ENCODE measurements at regions not wholly inside any gene's neighbourhood (a gene's known extent, or its start where the extent isn't known, plus 50 kb on each side); places are given as distances from the start of the nearest gene placed in this dataset.

DNA sequence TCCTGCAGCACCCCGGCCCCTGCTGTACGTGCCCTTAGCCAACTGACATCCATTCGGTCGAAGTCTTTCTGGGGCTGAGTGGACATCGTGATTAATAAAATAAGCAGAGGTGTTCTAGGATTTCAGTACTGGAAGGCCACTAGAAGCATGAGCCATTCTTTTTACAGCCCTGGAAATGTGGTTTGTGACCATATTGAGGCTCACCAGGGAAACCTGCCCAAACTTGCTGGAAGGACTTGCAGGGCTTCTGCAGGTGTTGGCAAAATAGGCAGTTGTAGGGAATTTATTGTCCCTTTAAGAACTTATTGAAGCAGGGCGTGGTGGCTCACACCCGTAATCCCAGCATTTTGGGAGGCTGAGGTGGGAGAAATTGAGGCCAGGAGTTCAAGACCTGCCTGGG, 80.8 kb downstream of the DOP1B start:
- TF ChIP-seq, protein P1, sequence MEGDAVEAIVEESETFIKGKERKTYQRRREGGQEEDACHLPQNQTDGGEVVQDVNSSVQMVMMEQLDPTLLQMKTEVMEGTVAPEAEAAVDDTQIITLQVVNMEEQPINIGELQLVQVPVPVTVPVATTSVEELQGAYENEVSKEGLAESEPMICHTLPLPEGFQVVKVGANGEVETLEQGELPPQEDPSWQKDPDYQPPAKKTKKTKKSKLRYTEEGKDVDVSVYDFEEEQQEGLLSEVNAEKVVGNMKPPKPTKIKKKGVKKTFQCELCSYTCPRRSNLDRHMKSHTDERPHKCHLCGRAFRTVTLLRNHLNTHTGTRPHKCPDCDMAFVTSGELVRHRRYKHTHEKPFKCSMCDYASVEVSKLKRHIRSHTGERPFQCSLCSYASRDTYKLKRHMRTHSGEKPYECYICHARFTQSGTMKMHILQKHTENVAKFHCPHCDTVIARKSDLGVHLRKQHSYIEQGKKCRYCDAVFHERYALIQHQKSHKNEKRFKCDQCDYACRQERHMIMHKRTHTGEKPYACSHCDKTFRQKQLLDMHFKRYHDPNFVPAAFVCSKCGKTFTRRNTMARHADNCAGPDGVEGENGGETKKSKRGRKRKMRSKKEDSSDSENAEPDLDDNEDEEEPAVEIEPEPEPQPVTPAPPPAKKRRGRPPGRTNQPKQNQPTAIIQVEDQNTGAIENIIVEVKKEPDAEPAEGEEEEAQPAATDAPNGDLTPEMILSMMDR (conservative IDR thresholded peaks at IDR 0.05; ENCODE audit: low read depth, low read length), result no peak
- TF ChIP-seq EZH2 (IDR thresholded peaks at IDR 0.05; ENCODE audit: low read length, unreplicated experiment) (no peak), EZH2phosphoT487 (IDR thresholded peaks at IDR 0.05; ENCODE audit: borderline replicate concordance, low read length) (no peak)
